ENCODE measurements at regions not wholly inside any gene's neighbourhood (a gene's known extent, or its start where the extent isn't known, plus 50 kb on each side); places are given as distances from the start of the nearest gene placed in this dataset.

- POLR2A ChIA-PET (ENCODE audit: unreplicated experiment) = no interaction called here
- CTCF ChIA-PET = no interaction called here
Measured at GRCh38 chr13:88217883-88218282, 546.7 kb downstream of the SLITRK5 start.

More at GRCh38 chr13:88217883-88218282, 546.7 kb downstream of the SLITRK5 start:
- Histone ChIP-seq H4K8ac (ENCODE audit: low read depth in 2 of 2, low read length in 2 of 2) (no peak overlapping the region), H2BK120ac (ENCODE audit: low read depth, low read length) (no peak overlapping the region), H4K5ac (ENCODE audit: low read depth, low read length) (no peak overlapping the region), H3K56ac (ENCODE audit: extremely low read depth, insufficient read depth, low read length) (no peak overlapping the region), H2BK15ac (ENCODE audit: low read depth, low read length) (no peak overlapping the region), H3K27ac (ENCODE audit: insufficient read depth, low read length) (no peak overlapping the region), H3K36me3 (ENCODE audit: control insufficient read depth, insufficient read depth, low read length) (no peaks in the 10 kb centered on the region), H2BK5ac (ENCODE audit: low read depth, low read length, poor library complexity, severe bottlenecking) (no peak overlapping the region), H2AK9ac (replicated peaks; ENCODE audit: low read depth, low read length, poor library complexity) (no peak overlapping the region), H3K4me3 (ENCODE audit: insufficient read depth, low read depth, low read length) (no peak overlapping the region), H3K14ac (replicated peaks; ENCODE audit: low read depth, low read length) (no peak overlapping the region), H3K18ac (ENCODE audit: low read depth, low read length) (no peak overlapping the region), H3K9ac (ENCODE audit: low read depth, low read length) (no peak overlapping the region), H3K4ac (ENCODE audit: low read depth, low read length) (no peak overlapping the region), H4K20me1 (ENCODE audit: insufficient read depth, low read length) (no peaks in the 10 kb centered on the region), H3K23ac (ENCODE audit: low read depth, low read length) (no peak overlapping the region), H2BK20ac (ENCODE audit: low read depth, low read length) (no peak overlapping the region), H3K4me2 (ENCODE audit: low read depth, low read length) (no peak overlapping the region), H2AFZ (replicated peaks; ENCODE audit: low read length, poor library complexity) (no peak overlapping the region), H2AK5ac (ENCODE audit: low read depth, low read length) (no peak overlapping the region), H3K9me3 (ENCODE audit: control insufficient read depth, insufficient read depth, low read length) (peaks cover 3% of the 10 kb centered on the region; the same call in 1 of the 2 replicates), H3K9me1 (ENCODE audit: insufficient read depth, low read length) (no peaks in the 10 kb centered on the region), H3K79me1 (ENCODE audit: low read depth in 1 of 2, low read length in 2 of 2) (no peaks in the 10 kb centered on the region), H3K27me3 (ENCODE audit: control insufficient read depth, insufficient read depth, low read length) (no peaks in the 10 kb centered on the region), H3K4me1 (ENCODE audit: control insufficient read depth, insufficient read depth, low read length) (no peaks in the 10 kb centered on the region), H4K91ac (ENCODE audit: insufficient read depth, low read depth, low read length) (no peak overlapping the region)
- WGBS, 2 experiments (ENCODE audit: extremely low coverage in 2 of 2, insufficient read length in 1 of 2) = no CpG with 5 or more reads among the region's 2 CpGs
- dilution Hi-C loops (cut with HindIII; ENCODE audit: low sequenced_read_pairs, unreplicated experiment) = no loop called here
- ATAC-seq (ENCODE audit: low read depth) (no peak), DNase-seq (no peak)
- no TSS peak for BruUV-seq (replicated peaks)
- in situ Hi-C loops (cut with MboI; ENCODE audit: low sequenced_read_pairs) = no loop called here
- TF ChIP-seq MAFK (IDR thresholded peaks at IDR 0.05; ENCODE audit: low read depth, low read length) = peak; percentile 12; the same call in 1 of the 2 replicates
- TF ChIP-seq CHD1 (IDR thresholded peaks at IDR 0.05; ENCODE audit: low read depth, low read length) = no peak
- intact Hi-C loops (cut with micrococcal nuclease) = no loop called here

All from IMR-90 (cell line).